Esophagus muscularis mucosa (tissue), 4 donors: ENCODE measurements at regions not wholly inside any gene's neighbourhood (a gene's known extent, or its start where the extent isn't known, plus 50 kb on each side); places are given as distances from the start of the nearest gene placed in this dataset.

ENCODE experiments used
- DNase-seq: peaks from one replicate; pipeline ENCODE4 v3.0.0-alpha.2; 2017; ENCODE audit errors: extremely low spot score
- H3K27ac ChIP-seq, 4 donors: fragments of 200-600 bp; sonication (generic); replicated peaks in 1 of 4; 1 replicate in 3 of 4; 2 replicates in 1 of 4; pipeline ENCODE4 v1.5.1; 2016 to 2019; ENCODE audit warnings: mild to moderate bottlenecking in 1 of 4
- H3K27me3 ChIP-seq, 4 donors: fragments of 200-600 bp; sonication (generic); one replicate each; pipeline versions ENCODE4 v1.5.1 to v1.6.0; 2016 to 2019
- H3K36me3 ChIP-seq, 4 donors: fragments of 200-600 bp; sonication (generic); one replicate each; pipeline ENCODE4 v1.5.1; 2016 to 2019
- H3K4me1 ChIP-seq, 4 donors: fragments of 200-600 bp; sonication (generic); one replicate each; pipeline ENCODE4 v1.5.1; 2016 to 2019
- H3K4me3 ChIP-seq, 4 donors: fragments of 200-600 bp; sonication (generic); 1 replicate in 2 of 4; 2 replicates in 2 of 4; pipeline ENCODE4 v1.5.1; 2016 to 2019; ENCODE audit warnings: mild to moderate bottlenecking in 4 of 4, moderate library complexity in 1 of 4
- H3K9me3 ChIP-seq, 4 donors: fragments of 200-600 bp; sonication (generic); 1 replicate in 3 of 4; 2 replicates in 1 of 4; pipeline ENCODE4 v1.5.1; 2016 to 2019
- EP300 ChIP-seq: sonication (generic); formaldehyde crosslinking; IDR thresholded peaks from one replicate; pipeline ENCODE4 v1.6.1; 2017; ENCODE audit warnings: antibody characterized with exemption
- POLR2A ChIP-seq: fragments of 450-650 bp; IDR thresholded peaks from one replicate; pipeline ENCODE4 v1.6.1; 2017; ENCODE audit warnings: antibody characterized with exemption, moderate library complexity, mild to moderate bottlenecking, low read depth
- POLR2AphosphoS5 ChIP-seq, 2 donors: sonication (generic); formaldehyde crosslinking; IDR thresholded peaks; one replicate each; pipeline ENCODE4 v1.6.1; 2017; ENCODE audit warnings: antibody characterized with exemption in 2 of 2
- WGBS: methylation state at CpG from one replicate; pipeline ENCODE4 v1.1.5; 2018; 5-methylcytosine and 5-hydroxymethylcytosine counted together
- intact Hi-C: fragments of 100-400 bp; cut with DNase I; formaldehyde crosslinking; loops from one replicate; pipeline ENCODE4 v1.15.1; 2023
- TF ChIP-seq, protein P1 (sequence below), 3 experiments: fragments of 200-600 bp in 2 of 3; fragments of 450-650 bp in 1 of 3; sonication (generic) in 2 of 3; IDR thresholded peaks; one replicate each; pipeline ENCODE4 v1.5.1; 2017 to 2019; ENCODE audit warnings: antibody characterized with exemption in 3 of 3, mild to moderate bottlenecking in 2 of 3, moderate library complexity in 1 of 3

DNA sequence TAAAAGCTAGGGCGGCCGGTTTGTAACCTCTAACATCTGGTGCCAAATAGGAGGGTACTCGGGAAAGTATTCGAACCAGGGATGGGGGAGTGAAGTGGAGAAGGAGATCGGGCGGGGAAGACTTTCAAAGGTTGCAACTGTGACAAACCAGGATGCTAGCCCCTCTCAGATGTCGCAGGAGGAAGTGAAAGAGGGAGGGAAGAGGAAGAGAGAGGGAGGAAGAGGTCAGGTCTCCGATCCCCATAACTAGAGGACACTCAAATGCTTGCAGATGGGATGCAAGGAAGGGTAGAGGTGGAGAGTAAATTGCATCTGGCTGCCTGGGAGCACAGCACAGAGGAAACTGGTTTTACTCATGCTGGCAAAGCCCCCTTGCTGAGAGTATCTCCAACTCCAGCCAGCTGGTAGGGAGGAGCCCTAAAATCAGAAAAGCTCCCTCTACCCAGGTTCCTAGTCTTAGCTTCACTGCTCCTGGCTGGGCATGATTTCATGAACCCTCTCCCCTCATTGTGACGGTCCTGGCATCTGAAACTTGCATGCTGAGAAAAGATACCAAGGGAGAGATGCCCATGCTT, 696.7 kb upstream of the TBX3 start:
- Histone ChIP-seq H3K27me3 (peaks cover 0 to 16% (median 0%) of the 10 kb centered on the region in 4 donors), H3K4me3 (no peak overlapping the region), H3K27ac (no peak overlapping the region), H3K9me3 (no peaks in the 10 kb centered on the region), H3K4me1 (peaks cover 0 to 4% (median 0%) of the 10 kb centered on the region in 4 donors), H3K36me3 (no peaks in the 10 kb centered on the region)
- DNase-seq: no peak
- TF ChIP-seq EP300 (no peak), POLR2AphosphoS5 (IDR thresholded peaks at IDR 0.05) (no peak)
- intact Hi-C loops: no loop called here
- WGBS: 67% methylated on average over 9 of the region's 9 CpGs

DNA sequence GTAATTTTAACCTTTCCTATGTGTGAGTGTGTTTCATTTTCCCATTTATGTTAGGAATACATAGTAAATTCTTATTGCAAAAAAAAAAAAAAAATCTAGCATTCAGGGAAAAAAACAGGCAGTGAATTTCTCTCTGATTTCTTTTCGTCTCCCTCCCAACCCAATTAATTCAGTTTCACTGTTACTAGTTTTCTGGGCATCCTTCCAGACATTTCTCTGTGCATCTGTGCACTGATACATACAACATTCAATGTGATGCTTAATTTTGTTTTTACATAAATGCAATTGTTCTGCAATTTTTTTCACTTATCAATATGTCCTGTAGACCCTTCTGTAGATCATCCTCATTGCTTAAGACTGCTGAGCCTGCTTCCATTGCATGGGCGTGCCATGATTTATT, 694.3 kb upstream of the TBX3 start:
- peaks cover 0 to 16% (median 0%) of the 10 kb centered on the region in 4 donors for H3K27me3 ChIP-seq
- no peak overlapping the region for H3K4me3 ChIP-seq
- no peaks in the 10 kb centered on the region for H3K4me1 ChIP-seq
- TF ChIP-seq EP300: no peak
- no peak overlapping the region for H3K27ac ChIP-seq
- WGBS: 64% methylated on average over 2 of the region's 2 CpGs
- DNase-seq: no peak
- H3K36me3 ChIP-seq: no peaks in the 10 kb centered on the region
- intact Hi-C loops: no loop called here
- no peaks in the 10 kb centered on the region for H3K9me3 ChIP-seq

DNA sequence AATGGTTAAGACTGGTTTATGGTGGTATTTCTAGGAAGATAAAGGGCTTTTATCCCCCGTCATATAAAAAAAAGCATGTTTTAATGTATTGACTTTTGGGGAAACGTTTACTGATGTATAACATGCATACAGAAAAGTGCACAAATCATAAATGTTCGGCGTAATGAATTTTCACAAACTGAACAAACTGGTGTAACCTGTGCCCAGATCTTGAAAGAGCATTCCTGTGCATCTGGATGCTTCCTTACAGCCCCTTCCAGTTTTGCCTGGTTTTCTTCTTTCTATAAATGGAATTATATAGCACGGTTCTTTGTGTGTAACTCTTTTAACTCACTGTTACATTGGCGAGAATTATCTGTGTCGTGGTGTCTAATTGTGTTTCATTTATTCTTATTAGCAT, 693.8 kb upstream of the TBX3 start:
- Histone ChIP-seq H3K4me3 (no peak overlapping the region), H3K27me3 (peaks cover 0 to 16% (median 0%) of the 10 kb centered on the region in 4 donors), H3K4me1 (no peaks in the 10 kb centered on the region), H3K36me3 (no peaks in the 10 kb centered on the region), H3K9me3 (no peaks in the 10 kb centered on the region), H3K27ac (no peak overlapping the region)
- no peak for TF ChIP-seq EP300
- no peak for TF ChIP-seq POLR2A
- TF ChIP-seq, protein P1, sequence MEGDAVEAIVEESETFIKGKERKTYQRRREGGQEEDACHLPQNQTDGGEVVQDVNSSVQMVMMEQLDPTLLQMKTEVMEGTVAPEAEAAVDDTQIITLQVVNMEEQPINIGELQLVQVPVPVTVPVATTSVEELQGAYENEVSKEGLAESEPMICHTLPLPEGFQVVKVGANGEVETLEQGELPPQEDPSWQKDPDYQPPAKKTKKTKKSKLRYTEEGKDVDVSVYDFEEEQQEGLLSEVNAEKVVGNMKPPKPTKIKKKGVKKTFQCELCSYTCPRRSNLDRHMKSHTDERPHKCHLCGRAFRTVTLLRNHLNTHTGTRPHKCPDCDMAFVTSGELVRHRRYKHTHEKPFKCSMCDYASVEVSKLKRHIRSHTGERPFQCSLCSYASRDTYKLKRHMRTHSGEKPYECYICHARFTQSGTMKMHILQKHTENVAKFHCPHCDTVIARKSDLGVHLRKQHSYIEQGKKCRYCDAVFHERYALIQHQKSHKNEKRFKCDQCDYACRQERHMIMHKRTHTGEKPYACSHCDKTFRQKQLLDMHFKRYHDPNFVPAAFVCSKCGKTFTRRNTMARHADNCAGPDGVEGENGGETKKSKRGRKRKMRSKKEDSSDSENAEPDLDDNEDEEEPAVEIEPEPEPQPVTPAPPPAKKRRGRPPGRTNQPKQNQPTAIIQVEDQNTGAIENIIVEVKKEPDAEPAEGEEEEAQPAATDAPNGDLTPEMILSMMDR (IDR thresholded peaks at IDR 0.05): no peak
- no peak for TF ChIP-seq POLR2AphosphoS5 (IDR thresholded peaks at IDR 0.05)
- intact Hi-C loops: no loop called here
- no peak for DNase-seq
- WGBS: 81% methylated on average over 7 of the region's 7 CpGs

DNA sequence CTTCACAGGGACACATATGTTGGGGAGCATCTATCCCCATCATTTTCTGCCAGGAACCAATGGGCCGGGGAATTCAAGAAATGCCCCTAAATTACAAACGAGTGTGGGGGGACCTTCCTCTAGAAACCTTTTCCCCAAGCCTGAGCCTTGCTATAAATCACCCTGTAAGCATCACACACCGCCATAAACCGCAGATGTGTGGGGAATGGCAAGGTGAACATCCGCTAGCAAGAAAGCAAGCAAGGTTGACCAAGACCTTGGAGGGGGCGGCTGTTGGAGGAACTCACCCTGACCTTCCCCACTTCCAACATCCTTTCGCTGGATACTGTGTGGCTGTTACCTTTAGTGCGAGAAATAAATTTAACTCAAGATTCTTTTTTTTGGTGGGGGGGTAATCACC, 693.3 kb upstream of the TBX3 start:
- H3K4me1 ChIP-seq: no peaks in the 10 kb centered on the region
- no peaks in the 10 kb centered on the region for H3K9me3 ChIP-seq
- no peak for TF ChIP-seq POLR2AphosphoS5 (IDR thresholded peaks at IDR 0.05)
- TF ChIP-seq, protein P1 (IDR thresholded peaks at IDR 0.05): no peak
- no peak for TF ChIP-seq EP300
- no peak for TF ChIP-seq POLR2A
- WGBS: 98% methylated on average over 8 of the region's 8 CpGs
- peaks cover 0 to 16% (median 0%) of the 10 kb centered on the region in 4 donors for H3K27me3 ChIP-seq
- intact Hi-C loops: no loop called here
- peak; percentile 60 for DNase-seq
- H3K4me3 ChIP-seq: no peak overlapping the region
- no peak overlapping the region for H3K27ac ChIP-seq
- H3K36me3 ChIP-seq: no peaks in the 10 kb centered on the region

DNA sequence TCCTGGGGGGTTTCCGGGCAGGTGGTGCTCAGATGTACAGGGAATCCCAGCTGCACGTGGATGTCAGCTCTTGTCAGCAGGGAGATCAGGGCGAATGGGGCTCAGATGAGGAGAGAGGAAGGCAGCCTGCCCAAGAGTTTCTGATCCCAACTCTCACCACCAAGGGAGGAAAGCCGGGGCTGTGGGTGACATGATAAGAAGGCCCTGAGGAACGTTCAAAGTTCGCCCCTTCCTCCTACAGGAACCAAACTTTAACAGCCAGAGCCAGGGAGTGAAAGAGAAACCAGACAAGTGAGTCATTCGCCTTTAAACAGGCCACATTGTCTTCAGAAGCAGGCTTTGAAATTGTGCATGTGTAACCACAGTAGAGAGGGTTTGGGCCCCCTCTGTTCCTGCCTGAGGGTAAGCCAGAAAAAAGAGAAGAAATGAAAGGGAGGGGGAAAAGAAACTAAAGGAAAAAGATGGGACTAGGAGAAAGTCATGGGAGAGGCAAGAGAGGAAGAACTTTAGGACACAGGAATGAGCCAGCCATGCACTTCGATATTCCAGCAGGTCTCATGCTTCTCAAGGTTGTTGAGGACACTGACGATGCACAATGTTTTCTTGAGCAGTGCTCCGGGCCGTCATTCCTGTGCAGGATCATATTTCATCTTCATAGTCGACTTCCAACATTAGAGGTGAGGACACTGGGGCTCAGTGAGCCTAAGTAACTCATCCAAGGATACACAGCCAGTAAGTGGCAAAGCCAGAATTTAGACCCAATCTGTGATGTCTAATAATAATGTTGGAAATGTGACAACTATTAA, 691.4 kb upstream of the TBX3 start:
- no peaks in the 10 kb centered on the region for H3K9me3 ChIP-seq
- intact Hi-C loops: no loop called here
- TF ChIP-seq, protein P1 (IDR thresholded peaks at IDR 0.05): no peak
- no peak for TF ChIP-seq EP300
- TF ChIP-seq POLR2AphosphoS5 (IDR thresholded peaks at IDR 0.05): no peak
- TF ChIP-seq POLR2A: no peak
- H3K4me3 ChIP-seq: no peak overlapping the region
- H3K27me3 ChIP-seq: peaks cover 0 to 10% (median 0%) of the 10 kb centered on the region in 4 donors
- peak; percentile 45 for DNase-seq
- no peak overlapping the region for H3K27ac ChIP-seq
- 53% methylated on average over 12 of the region's 12 CpGs for WGBS
- no peaks in the 10 kb centered on the region for H3K36me3 ChIP-seq
- no peaks in the 10 kb centered on the region for H3K4me1 ChIP-seq
